Fibroblast of lung (primary cell): ENCODE measurements at regions not wholly inside any gene's neighbourhood (a gene's known extent, or its start where the extent isn't known, plus 50 kb on each side); places are given as distances from the start of the nearest gene placed in this dataset.
A peak's percentile ranks its signal among the peaks of the same experiment; 100 is the strongest.

ENCODE experiments used
- DNase-seq, 2 donors: peaks; one replicate each; pipeline versions ENCODE4 v3.0.0 to v3.0.0-alpha.2; 2010; ENCODE audit warnings: low read depth in 2 of 2
- H2AFZ ChIP-seq: 2 replicates; pipeline ENCODE4 v1.5.1; 2012; ENCODE audit warnings: low read length, control low read depth, inconsistent platforms
- H3K27ac ChIP-seq: 2 replicates; pipeline ENCODE4 v1.5.1; 2011; ENCODE audit warnings: low read length, control low read depth; ENCODE audit not compliant: insufficient read depth
- H3K27me3 ChIP-seq: 2 replicates; pipeline ENCODE4 v1.5.1; 2011; ENCODE audit warnings: mild to moderate bottlenecking, low read length; ENCODE audit not compliant: control insufficient read depth, insufficient read depth
- H3K36me3 ChIP-seq: 2 replicates; pipeline ENCODE4 v1.5.1; 2011; ENCODE audit warnings: low read length; ENCODE audit not compliant: control insufficient read depth, insufficient read depth
- H3K4me1 ChIP-seq: 2 replicates; pipeline ENCODE4 v1.5.1; 2011; ENCODE audit warnings: low read length; ENCODE audit not compliant: control insufficient read depth, insufficient read depth; ENCODE audit errors: extremely low read depth
- H3K4me2 ChIP-seq: 2 replicates; pipeline ENCODE4 v1.5.1; 2011; ENCODE audit warnings: low read length, control low read depth; ENCODE audit not compliant: insufficient read depth; ENCODE audit errors: extremely low read depth
- H3K4me3 ChIP-seq, 4 experiments: fragments of 200-600 bp in 1 of 4; sonication (generic) in 1 of 4; replicated peaks in 1 of 4; 2 replicates each; pipeline ENCODE4 v1.5.1; 2011 to 2016; ENCODE audit warnings: low read length in 4 of 4, low read depth in 3 of 4, mild to moderate bottlenecking in 3 of 4, control low read depth in 2 of 4, inconsistent platforms in 1 of 4, mixed read lengths in 1 of 4; ENCODE audit not compliant: insufficient read depth in 1 of 4; ENCODE audit errors: control extremely low read depth in 1 of 4
- H3K79me2 ChIP-seq: 2 replicates; pipeline ENCODE4 v1.5.1; 2012; ENCODE audit warnings: mild to moderate bottlenecking, low read length, inconsistent platforms; ENCODE audit not compliant: control insufficient read depth, insufficient read depth
- H3K9ac ChIP-seq: 2 replicates; pipeline ENCODE4 v1.5.1; 2011; ENCODE audit warnings: mild to moderate bottlenecking, low read length, control low read depth; ENCODE audit not compliant: insufficient read depth
- H3K9me3 ChIP-seq: 2 replicates; pipeline ENCODE4 v1.5.1; 2012; ENCODE audit warnings: low read depth, low read length; ENCODE audit not compliant: control insufficient read depth, insufficient read depth
- H4K20me1 ChIP-seq: 2 replicates; pipeline ENCODE4 v1.5.1; 2011; ENCODE audit warnings: low read length; ENCODE audit not compliant: control insufficient read depth, insufficient read depth; ENCODE audit errors: extremely low read depth
- CTCF ChIP-seq, 2 donors: IDR thresholded peaks in 1 of 2; conservative IDR thresholded peaks in 1 of 2; 1 replicate in 1 of 2; 2 replicates in 1 of 2; pipeline ENCODE4 v1.5.1; 2011 to 2012; ENCODE audit warnings: low read length in 2 of 2, control low read depth in 1 of 2, inconsistent platforms in 1 of 2, low read depth in 1 of 2, mild to moderate bottlenecking in 1 of 2
- EZH2 ChIP-seq: IDR thresholded peaks from 2 replicates; pipeline ENCODE4 v1.5.1; 2012; ENCODE audit warnings: low read length, control low read depth, mild to moderate bottlenecking; ENCODE audit errors: missing control alignments

DNA sequence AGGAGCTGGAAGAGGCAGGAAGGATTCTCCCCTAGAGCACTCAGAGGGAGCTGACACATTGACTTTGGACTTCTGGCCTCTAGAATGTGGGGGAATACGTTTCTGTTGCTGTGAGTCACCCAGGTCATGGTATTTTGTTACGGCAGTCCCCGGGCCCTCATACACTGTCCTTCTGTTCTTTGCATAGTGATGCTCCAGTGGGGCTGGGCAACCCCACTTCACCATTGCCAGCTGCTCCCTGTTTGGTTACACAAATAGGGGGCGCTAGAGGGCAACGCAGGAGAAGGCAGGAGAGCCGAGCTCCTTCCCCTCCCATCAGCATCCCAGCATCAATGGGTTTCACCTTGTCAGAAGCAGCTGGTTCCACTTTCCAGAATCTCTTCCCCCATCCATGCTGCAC lies 257.7 kb upstream of the FOXF1 start:
- H3K27me3 ChIP-seq = no peaks in the 10 kb centered on the region
- H3K9me3 ChIP-seq = no peaks in the 10 kb centered on the region
- H3K36me3 ChIP-seq = no peaks in the 10 kb centered on the region
- H3K9ac ChIP-seq = no peak overlapping the region
- H3K4me3 ChIP-seq = no peak overlapping the region
- no peaks in the 10 kb centered on the region for H3K79me2 ChIP-seq
- H3K4me2 ChIP-seq = no peak overlapping the region
- peak; percentile 11 to 48 for DNase-seq
- H2AFZ ChIP-seq = no peak overlapping the region
- peaks cover 5% of the 10 kb centered on the region for H3K4me1 ChIP-seq
- H3K27ac ChIP-seq = no peak overlapping the region
- peak; percentile 10 to 54 for TF ChIP-seq CTCF (conservative IDR thresholded peaks at IDR 0.05 in 1 of 2, IDR thresholded peaks at IDR 0.05 in 1 of 2; ENCODE audit: low read depth in 1 of 2, low read length in 2 of 2)
- TF ChIP-seq EZH2 = no peak
- no peaks in the 10 kb centered on the region for H4K20me1 ChIP-seq

DNA sequence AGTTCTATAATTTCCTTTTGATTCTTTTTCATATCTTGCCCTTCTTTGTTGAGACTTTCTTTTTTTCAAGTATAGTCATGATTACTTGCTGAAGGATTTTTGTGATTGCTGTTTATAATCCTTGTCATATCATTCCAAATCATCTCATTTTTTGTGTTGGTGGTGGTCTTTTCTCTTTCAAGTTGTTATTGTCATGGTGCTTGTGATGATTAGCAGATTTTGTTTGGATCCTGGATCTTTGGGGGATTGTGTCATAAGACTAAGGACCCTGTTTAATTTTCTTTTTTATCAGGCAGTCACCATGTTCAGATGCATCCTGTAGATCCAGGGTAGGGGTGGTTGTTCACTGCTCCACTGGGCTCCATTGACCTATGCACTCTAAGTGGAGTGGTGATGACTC lies 254.4 kb upstream of the FOXF1 start:
- H3K79me2 ChIP-seq = no peaks in the 10 kb centered on the region
- H3K9me3 ChIP-seq = no peaks in the 10 kb centered on the region
- H3K27ac ChIP-seq = no peak overlapping the region
- peaks cover 7% of the 10 kb centered on the region for H3K4me1 ChIP-seq
- no peaks in the 10 kb centered on the region for H3K36me3 ChIP-seq
- no peak overlapping the region for H3K4me3 ChIP-seq
- no peak overlapping the region for H3K4me2 ChIP-seq
- TF ChIP-seq EZH2 (no peak), CTCF (conservative IDR thresholded peaks at IDR 0.05 in 1 of 2, IDR thresholded peaks at IDR 0.05 in 1 of 2; ENCODE audit: low read depth in 1 of 2, low read length in 2 of 2) (no peak)
- no peaks in the 10 kb centered on the region for H4K20me1 ChIP-seq
- H2AFZ ChIP-seq = no peak overlapping the region
- H3K9ac ChIP-seq = no peak overlapping the region
- DNase-seq = peak in 1 of 2 donors; percentile 24
- no peaks in the 10 kb centered on the region for H3K27me3 ChIP-seq

DNA sequence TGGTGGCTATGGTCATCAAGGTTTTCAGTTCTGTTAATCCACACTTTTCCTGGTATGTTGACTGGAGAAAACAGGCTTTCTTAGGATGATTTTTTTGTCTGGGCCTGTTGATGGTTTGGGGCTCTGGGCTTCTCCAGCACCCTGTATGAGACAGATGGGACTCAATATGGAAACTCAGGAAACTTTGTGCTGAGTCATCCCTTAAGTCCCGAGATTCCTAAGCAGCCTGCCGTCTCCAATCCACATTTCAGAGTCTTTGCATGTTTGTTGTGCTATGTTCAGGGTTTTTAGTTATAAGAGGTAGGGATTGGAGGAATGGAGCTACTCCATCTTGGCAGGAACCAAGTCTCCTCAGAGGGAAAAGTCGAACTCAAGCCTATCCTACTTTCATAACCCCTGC lies 253.3 kb upstream of the FOXF1 start:
- Histone ChIP-seq H3K79me2 (no peaks in the 10 kb centered on the region), H3K27me3 (no peaks in the 10 kb centered on the region), H3K4me2 (no peak overlapping the region), H3K27ac (no peak overlapping the region), H3K4me3 (no peak overlapping the region), H3K9me3 (no peaks in the 10 kb centered on the region), H3K9ac (no peak overlapping the region), H3K36me3 (no peaks in the 10 kb centered on the region), H4K20me1 (no peaks in the 10 kb centered on the region), H3K4me1 (peaks cover 3% of the 10 kb centered on the region), H2AFZ (no peak overlapping the region)
- TF ChIP-seq EZH2 (no peak), CTCF (conservative IDR thresholded peaks at IDR 0.05 in 1 of 2, IDR thresholded peaks at IDR 0.05 in 1 of 2; ENCODE audit: low read depth in 1 of 2, low read length in 2 of 2) (no peak)
- no peak for DNase-seq
